NB4 (cell line): ENCODE measurements at regions not wholly inside any gene's neighbourhood (a gene's known extent, or its start where the extent isn't known, plus 50 kb on each side); places are given as distances from the start of the nearest gene placed in this dataset.

Experiments used
- DNase-seq: peaks from one replicate; pipeline ENCODE4 v3.0.0; 2010; ENCODE audit warnings: low read depth
- H3K4me3 ChIP-seq: one replicate; pipeline ENCODE4 v1.5.1; 2011; ENCODE audit warnings: mild to moderate bottlenecking, low read depth, low read length, moderate library complexity
- MYC ChIP-seq: IDR thresholded peaks from 2 replicates; pipeline ENCODE4 v1.6.1; 2011; ENCODE audit warnings: low read depth, low read length
- POLR2A ChIP-seq: IDR thresholded peaks from 2 replicates; pipeline ENCODE4 v1.6.1; 2011; ENCODE audit warnings: mild to moderate bottlenecking; ENCODE audit not compliant: insufficient read length; ENCODE audit errors: extremely low read depth
- TF ChIP-seq, protein P1 (sequence below): IDR thresholded peaks from 2 replicates; pipeline ENCODE4 v1.6.1; 2011; ENCODE audit warnings: low read depth, low read length
- TF ChIP-seq, protein P2 (sequence below): IDR thresholded peaks from one replicate; pipeline ENCODE4 v1.5.1; 2012; ENCODE audit warnings: low read depth, low read length

DNA sequence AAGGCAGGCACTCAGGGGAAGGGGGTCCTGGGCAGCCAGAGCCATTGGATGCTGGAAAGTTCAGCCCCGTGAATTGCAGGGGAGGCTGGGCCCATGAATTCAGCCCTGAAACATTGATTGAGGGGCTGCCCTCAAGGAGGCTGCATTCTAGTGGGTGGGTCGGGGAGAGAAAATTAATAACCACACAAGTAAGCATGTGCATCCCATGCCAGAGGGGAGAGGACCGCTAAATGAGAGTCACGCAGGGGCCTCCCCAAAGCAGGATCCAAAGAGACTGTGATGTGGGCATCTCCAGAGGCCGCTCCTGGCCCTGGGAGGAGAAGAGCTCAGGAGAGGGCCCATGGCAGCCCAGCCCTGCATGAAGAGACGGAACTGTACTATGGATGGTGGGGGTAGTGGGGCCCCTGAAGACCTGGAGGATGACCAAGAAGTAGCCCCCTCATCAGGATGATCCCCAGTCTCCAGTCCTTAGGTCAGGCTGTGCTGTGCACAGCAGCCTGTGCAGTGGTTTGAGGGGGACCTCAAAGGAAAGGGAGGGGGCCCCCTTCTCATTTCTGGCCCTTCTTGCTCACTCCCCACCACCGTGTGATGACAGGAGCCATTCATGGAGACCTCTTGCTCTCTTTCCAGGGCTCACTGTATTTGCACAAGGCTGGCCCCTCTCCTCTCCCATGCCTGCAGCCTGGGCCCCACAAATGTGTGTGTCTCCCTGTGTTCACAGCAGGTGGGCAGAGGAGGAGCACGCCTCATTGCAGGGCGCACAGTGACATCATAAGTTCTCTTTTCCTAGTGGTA lies 233.6 kb upstream of the IRX1 start:
- TF ChIP-seq, protein P1, sequence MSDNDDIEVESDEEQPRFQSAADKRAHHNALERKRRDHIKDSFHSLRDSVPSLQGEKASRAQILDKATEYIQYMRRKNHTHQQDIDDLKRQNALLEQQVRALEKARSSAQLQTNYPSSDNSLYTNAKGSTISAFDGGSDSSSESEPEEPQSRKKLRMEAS: no peak
- TF ChIP-seq MYC (no peak), POLR2A (no peak)
- TF ChIP-seq, protein P2, sequence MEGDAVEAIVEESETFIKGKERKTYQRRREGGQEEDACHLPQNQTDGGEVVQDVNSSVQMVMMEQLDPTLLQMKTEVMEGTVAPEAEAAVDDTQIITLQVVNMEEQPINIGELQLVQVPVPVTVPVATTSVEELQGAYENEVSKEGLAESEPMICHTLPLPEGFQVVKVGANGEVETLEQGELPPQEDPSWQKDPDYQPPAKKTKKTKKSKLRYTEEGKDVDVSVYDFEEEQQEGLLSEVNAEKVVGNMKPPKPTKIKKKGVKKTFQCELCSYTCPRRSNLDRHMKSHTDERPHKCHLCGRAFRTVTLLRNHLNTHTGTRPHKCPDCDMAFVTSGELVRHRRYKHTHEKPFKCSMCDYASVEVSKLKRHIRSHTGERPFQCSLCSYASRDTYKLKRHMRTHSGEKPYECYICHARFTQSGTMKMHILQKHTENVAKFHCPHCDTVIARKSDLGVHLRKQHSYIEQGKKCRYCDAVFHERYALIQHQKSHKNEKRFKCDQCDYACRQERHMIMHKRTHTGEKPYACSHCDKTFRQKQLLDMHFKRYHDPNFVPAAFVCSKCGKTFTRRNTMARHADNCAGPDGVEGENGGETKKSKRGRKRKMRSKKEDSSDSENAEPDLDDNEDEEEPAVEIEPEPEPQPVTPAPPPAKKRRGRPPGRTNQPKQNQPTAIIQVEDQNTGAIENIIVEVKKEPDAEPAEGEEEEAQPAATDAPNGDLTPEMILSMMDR: no peak
- DNase-seq: no peak
- H3K4me3 ChIP-seq: no peak overlapping the region

DNA sequence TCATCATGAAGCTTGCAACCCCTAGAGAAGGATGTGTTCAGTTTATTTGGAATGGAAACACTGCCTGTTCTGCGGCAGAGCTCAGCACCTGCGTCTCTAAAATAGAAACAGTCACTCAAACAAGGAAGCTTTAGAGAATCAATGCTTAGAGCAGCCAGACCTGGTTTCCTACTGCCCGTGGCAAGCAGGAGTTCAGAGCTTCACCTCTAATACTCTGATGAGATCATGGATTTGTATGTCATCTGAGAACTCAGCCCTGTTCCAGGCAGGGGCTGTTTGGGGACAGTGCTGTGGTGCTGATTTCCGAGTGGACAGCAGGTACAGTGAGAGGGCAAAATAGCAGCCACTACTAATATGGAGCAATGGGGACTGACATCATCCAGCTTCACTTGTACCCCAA lies 236.0 kb upstream of the IRX1 start:
- no peak overlapping the region for H3K4me3 ChIP-seq
- no peak for DNase-seq
- TF ChIP-seq, protein P1: no peak
- TF ChIP-seq, protein P2: no peak
- TF ChIP-seq POLR2A: no peak
- TF ChIP-seq MYC: no peak

DNA sequence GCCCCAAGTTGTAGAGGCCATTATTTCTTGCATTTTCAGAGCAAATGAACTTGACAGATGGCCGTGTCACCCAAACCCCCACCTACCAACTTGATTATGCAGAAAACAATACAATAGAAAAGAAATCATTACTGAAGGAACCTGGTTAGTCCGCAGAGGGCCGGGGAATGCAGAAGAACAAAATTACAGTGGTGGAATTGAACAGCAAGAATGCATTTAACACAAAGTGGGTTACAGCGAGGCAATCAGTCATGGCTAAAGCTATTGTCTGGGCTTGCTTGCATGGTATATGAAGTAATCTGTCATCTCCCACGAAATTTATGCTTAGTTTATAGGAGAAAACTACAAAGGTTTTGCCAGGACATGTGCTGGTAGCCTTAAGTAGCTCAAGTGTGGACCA lies 238.3 kb upstream of the IRX1 start:
- no peak for DNase-seq
- TF ChIP-seq POLR2A (no peak), MYC (no peak)
- TF ChIP-seq, protein P2: no peak
- TF ChIP-seq, protein P1: no peak
- no peak overlapping the region for H3K4me3 ChIP-seq

DNA sequence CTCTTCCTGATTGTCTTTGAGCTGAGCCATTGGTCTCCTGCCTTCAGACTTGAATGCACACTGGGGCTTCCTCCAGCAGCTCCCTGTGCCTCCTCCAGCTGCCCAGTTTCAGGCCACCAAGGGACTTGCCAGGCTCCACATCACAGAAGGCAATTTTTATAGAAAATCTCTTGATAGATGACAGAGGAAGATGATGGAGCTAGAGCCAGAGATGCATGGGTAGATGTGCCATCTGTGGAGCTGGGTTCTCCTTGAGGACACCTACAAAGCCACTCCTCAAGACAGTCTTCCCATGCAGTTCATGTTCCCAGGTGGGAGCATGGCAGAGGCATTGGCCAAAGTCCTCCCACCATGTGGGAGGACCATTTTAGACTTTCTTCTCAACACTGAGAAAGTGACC lies 239.6 kb upstream of the IRX1 start:
- TF ChIP-seq POLR2A: no peak
- no peak for TF ChIP-seq MYC
- TF ChIP-seq, protein P2: no peak
- TF ChIP-seq, protein P1: no peak
- H3K4me3 ChIP-seq: no peak overlapping the region
- no peak for DNase-seq

DNA sequence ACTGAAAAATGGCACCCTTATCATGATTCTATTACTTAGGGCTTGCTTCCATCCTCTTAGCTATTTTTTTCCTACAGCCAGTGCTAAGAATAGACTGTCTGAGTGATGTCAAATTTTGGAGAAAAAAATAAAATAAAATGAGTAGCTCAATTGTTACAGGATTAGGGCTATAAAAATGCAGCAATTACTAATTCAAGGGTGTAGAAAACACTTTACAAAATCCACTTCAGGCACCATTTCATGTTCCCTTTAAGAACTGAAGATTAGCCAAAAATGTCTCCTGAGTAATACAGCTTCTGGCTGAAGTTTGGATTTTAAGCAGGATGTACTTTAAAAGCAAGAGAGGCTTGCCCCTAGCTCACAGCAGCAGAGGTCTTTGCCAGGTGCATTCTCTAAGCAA lies 240.5 kb upstream of the IRX1 start:
- H3K4me3 ChIP-seq: no peak overlapping the region
- TF ChIP-seq, protein P2: no peak
- TF ChIP-seq, protein P1: no peak
- DNase-seq: no peak
